Large intestine (tissue), 3 donors: ENCODE measurements at regions not wholly inside any gene's neighbourhood (a gene's known extent, or its start where the extent isn't known, plus 50 kb on each side); places are given as distances from the start of the nearest gene placed in this dataset.

ENCODE experiments used
- DNase-seq, 2 donors: peaks; one replicate each; pipeline versions ENCODE4 v3.0.0 to v3.0.0-alpha.2; 2013
- H3K27ac ChIP-seq: one replicate; pipeline ENCODE4 v1.5.1; 2013; ENCODE audit warnings: low read length
- H3K27me3 ChIP-seq: 2 replicates; pipeline ENCODE4 v1.6.1; 2013; ENCODE audit warnings: low read length; ENCODE audit not compliant: control insufficient read depth, insufficient read depth
- H3K36me3 ChIP-seq: 2 replicates; pipeline ENCODE4 v1.6.1; 2013; ENCODE audit warnings: low read length; ENCODE audit not compliant: control insufficient read depth, insufficient read depth
- H3K4me1 ChIP-seq: one replicate; pipeline ENCODE4 v1.6.1; 2013; ENCODE audit warnings: low read length; ENCODE audit not compliant: control insufficient read depth, insufficient read depth
- H3K4me3 ChIP-seq: one replicate; pipeline ENCODE4 v1.5.1; 2013; ENCODE audit warnings: low read length
- H3K9me3 ChIP-seq: one replicate; pipeline ENCODE4 v1.6.1; 2013; ENCODE audit warnings: mild to moderate bottlenecking, low read depth, low read length, moderate library complexity; ENCODE audit not compliant: control insufficient read depth
- WGBS: methylation state at CpG from one replicate; pipeline ENCODE4 v1.1.5; 2013; ENCODE audit warnings: low lambda C conversion rate; ENCODE audit not compliant: insufficient coverage; 5-methylcytosine and 5-hydroxymethylcytosine counted together

- no peak for DNase-seq
- H3K4me3 ChIP-seq: no peak overlapping the region
- H3K27ac ChIP-seq: no peak overlapping the region
- no peaks in the 10 kb centered on the region for H3K9me3 ChIP-seq
- no peaks in the 10 kb centered on the region for H3K36me3 ChIP-seq
- no peaks in the 10 kb centered on the region for H3K27me3 ChIP-seq
- no peaks in the 10 kb centered on the region for H3K4me1 ChIP-seq
- 94% methylated on average over 5 of the region's 6 CpGs for WGBS
Measured at GRCh38 chr7:136186281-136186680, 209.1 kb upstream of the MTPN start.

- WGBS: 100% methylated on average over 1 of the region's 2 CpGs
- no peaks in the 10 kb centered on the region for H3K4me1 ChIP-seq
- H3K27me3 ChIP-seq: no peaks in the 10 kb centered on the region
- no peak overlapping the region for H3K27ac ChIP-seq
- no peak for DNase-seq
- H3K9me3 ChIP-seq: no peaks in the 10 kb centered on the region
- H3K36me3 ChIP-seq: no peaks in the 10 kb centered on the region
- H3K4me3 ChIP-seq: no peak overlapping the region
Measured at GRCh38 chr7:136184719-136185118, 207.6 kb upstream of the MTPN start.

- Histone ChIP-seq H3K27me3 (no peaks in the 10 kb centered on the region), H3K9me3 (no peaks in the 10 kb centered on the region), H3K4me1 (no peaks in the 10 kb centered on the region), H3K4me3 (no peak overlapping the region), H3K36me3 (no peaks in the 10 kb centered on the region), H3K27ac (no peak overlapping the region)
- WGBS: no CpG with 5 or more reads among the region's 2 CpGs
- no peak for DNase-seq
Measured at GRCh38 chr7:136183981-136184380, 206.8 kb upstream of the MTPN start.

GRCh38 chr7:136180984-136181383 lies 203.8 kb upstream of the MTPN start:
- WGBS: 100% methylated on average over 2 of the region's 7 CpGs
- no peak for DNase-seq
- no peak overlapping the region for H3K4me3 ChIP-seq

GRCh38 chr7:136179851-136180721 lies 202.9 kb upstream of the MTPN start:
- Histone ChIP-seq H3K27me3 (no peaks in the 10 kb centered on the region), H3K4me3 (no peak overlapping the region), H3K9me3 (no peaks in the 10 kb centered on the region), H3K36me3 (no peaks in the 10 kb centered on the region), H3K4me1 (no peaks in the 10 kb centered on the region), H3K27ac (no peak overlapping the region)
- DNase-seq: no peak
- 14% methylated on average over 1 of the region's 5 CpGs for WGBS

More at GRCh38 chr7:136180984-136181383, 203.8 kb upstream of the MTPN start:
- H3K36me3 ChIP-seq: no peaks in the 10 kb centered on the region
- no peaks in the 10 kb centered on the region for H3K27me3 ChIP-seq
- H3K9me3 ChIP-seq: no peaks in the 10 kb centered on the region
- H3K4me1 ChIP-seq: no peaks in the 10 kb centered on the region
- H3K27ac ChIP-seq: no peak overlapping the region

GRCh38 chr7:136179154-136179553 lies 202.0 kb upstream of the MTPN start:
- H3K27me3 ChIP-seq: no peaks in the 10 kb centered on the region
- DNase-seq: no peak
- no peaks in the 10 kb centered on the region for H3K9me3 ChIP-seq
- H3K4me3 ChIP-seq: no peak overlapping the region
- WGBS: 87% methylated on average over 3 of the region's 5 CpGs
- H3K4me1 ChIP-seq: no peaks in the 10 kb centered on the region
- H3K36me3 ChIP-seq: no peaks in the 10 kb centered on the region
- H3K27ac ChIP-seq: no peak overlapping the region

- WGBS: 90% methylated on average over 2 of the region's 5 CpGs
- no peak for DNase-seq
- no peaks in the 10 kb centered on the region for H3K9me3 ChIP-seq
- no peaks in the 10 kb centered on the region for H3K4me1 ChIP-seq
- H3K4me3 ChIP-seq: no peak overlapping the region
- no peak overlapping the region for H3K27ac ChIP-seq
- H3K36me3 ChIP-seq: no peaks in the 10 kb centered on the region
- no peaks in the 10 kb centered on the region for H3K27me3 ChIP-seq
Measured at GRCh38 chr7:136174477-136175125, 197.4 kb upstream of the MTPN start.

- WGBS: no CpG with 5 or more reads among the region's 5 CpGs
- H3K36me3 ChIP-seq: no peaks in the 10 kb centered on the region
- no peak overlapping the region for H3K27ac ChIP-seq
- no peaks in the 10 kb centered on the region for H3K9me3 ChIP-seq
- no peak for DNase-seq
- H3K4me1 ChIP-seq: no peaks in the 10 kb centered on the region
- no peaks in the 10 kb centered on the region for H3K27me3 ChIP-seq
- no peak overlapping the region for H3K4me3 ChIP-seq
Measured at GRCh38 chr7:136173874-136174273, 196.7 kb upstream of the MTPN start.

- DNase-seq: no peak
- Histone ChIP-seq H3K9me3 (no peaks in the 10 kb centered on the region), H3K27me3 (no peaks in the 10 kb centered on the region), H3K27ac (no peak overlapping the region), H3K4me3 (no peak overlapping the region), H3K36me3 (no peaks in the 10 kb centered on the region), H3K4me1 (no peaks in the 10 kb centered on the region)
Measured at GRCh38 chr7:136171233-136171632, 194.1 kb upstream of the MTPN start.

- no peak overlapping the region for H3K27ac ChIP-seq
Measured at GRCh38 chr7:136168821-136169220, 191.7 kb upstream of the MTPN start.

More at GRCh38 chr7:136168821-136169220, 191.7 kb upstream of the MTPN start:
- WGBS: 40% methylated on average over 1 of the region's 2 CpGs
- Histone ChIP-seq H3K4me3 (no peak overlapping the region), H3K27me3 (no peaks in the 10 kb centered on the region), H3K4me1 (no peaks in the 10 kb centered on the region), H3K36me3 (no peaks in the 10 kb centered on the region), H3K9me3 (no peaks in the 10 kb centered on the region)
- DNase-seq: no peak
